Sigmoid colon (tissue), 3 donors: ENCODE measurements at regions not wholly inside any gene's neighbourhood (a gene's known extent, or its start where the extent isn't known, plus 50 kb on each side); places are given as distances from the start of the nearest gene placed in this dataset.

Experiments used
- CTCF ChIP-seq, 4 experiments: fragments of 450-650 bp in 3 of 4; fragments of 200-600 bp in 1 of 4; IDR thresholded peaks; one replicate each; pipeline ENCODE4 v1.5.1; 2016 to 2019; ENCODE audit warnings: antibody characterized with exemption in 4 of 4, mild to moderate bottlenecking in 3 of 4, moderate library complexity in 2 of 4
- POLR2A ChIP-seq, 2 donors: fragments of 450-650 bp; IDR thresholded peaks; one replicate each; pipeline ENCODE4 v1.6.1; 2016; ENCODE audit warnings: antibody characterized with exemption in 2 of 2, mild to moderate bottlenecking in 2 of 2, moderate library complexity in 2 of 2

DNA sequence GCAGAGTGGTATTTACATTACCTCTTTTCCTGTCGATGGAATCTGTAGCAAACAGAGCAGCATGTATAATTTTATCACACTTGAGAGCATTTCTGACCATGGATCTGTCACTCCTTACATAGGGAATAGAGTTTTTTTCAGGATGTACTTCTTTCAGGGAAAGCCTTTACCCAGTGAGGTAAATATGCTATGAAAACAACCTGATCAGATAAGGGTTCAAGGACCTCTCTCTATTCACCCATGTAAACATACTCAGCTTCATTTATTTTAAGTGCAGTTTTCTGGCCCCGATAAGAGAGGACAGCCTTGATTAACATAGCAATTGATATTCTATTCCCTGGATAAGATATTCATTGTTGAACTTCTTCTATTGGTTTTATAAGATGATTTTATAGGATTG lies 87.3 kb upstream of the ESX1 start:
- TF ChIP-seq CTCF (IDR thresholded peaks at IDR 0.05) (no peak), POLR2A (IDR thresholded peaks at IDR 0.05) (no peak)
